AG09319 (cell line): ENCODE measurements at regions not wholly inside any gene's neighbourhood (a gene's known extent, or its start where the extent isn't known, plus 50 kb on each side); places are given as distances from the start of the nearest gene placed in this dataset.
"Not testable (repeated sequence)": the region's sequence is repeated elsewhere in the genome, so short reads cannot be mapped to it uniquely, and the experiment has no call there.

Experiments used
- DNase-seq: peaks from one replicate; pipeline ENCODE4 v3.0.0-alpha.2; 2010; ENCODE audit warnings: low read depth; ENCODE audit errors: extremely low read depth
- CTCF ChIP-seq: IDR thresholded peaks from 2 replicates; pipeline ENCODE4 v1.5.1; 2011; ENCODE audit warnings: low read depth, mild to moderate bottlenecking, inconsistent platforms, low read length, moderate library complexity

- TF ChIP-seq CTCF, result no peak
- no peak for DNase-seq
These were observed 173.5 kb downstream of the NPIPB11 start for GRCh38 chr16:29232811-29233704.

GRCh38 chr16:29232160-29232705 is 174.3 kb downstream of the NPIPB11 start:
- not testable (repeated sequence) for DNase-seq

GRCh38 chr16:29231244-29231643 is 175.3 kb downstream of the NPIPB11 start:
- no peak for DNase-seq
- TF ChIP-seq CTCF, result no peak

GRCh38 chr16:29230671-29231096 is 175.8 kb downstream of the NPIPB11 start:
- no peak for DNase-seq

GRCh38 chr16:29230006-29230668 is 176.4 kb downstream of the NPIPB11 start:
- DNase-seq, result not testable (repeated sequence)

More at GRCh38 chr16:29230671-29231096, 175.8 kb downstream of the NPIPB11 start:
- no peak for TF ChIP-seq CTCF

GRCh38 chr16:29229616-29230005 is 176.9 kb downstream of the NPIPB11 start:
- not testable (repeated sequence) for DNase-seq

- not testable (repeated sequence) for DNase-seq
These were observed 177.6 kb downstream of the NPIPB11 start for GRCh38 chr16:29228664-29229611.

- peak; percentile 22 for TF ChIP-seq CTCF
- not testable (repeated sequence) for DNase-seq
These were observed 178.5 kb downstream of the NPIPB11 start for GRCh38 chr16:29227751-29228663.
